AG09319 (cell line): ENCODE measurements at regions not wholly inside any gene's neighbourhood (a gene's known extent, or its start where the extent isn't known, plus 50 kb on each side); places are given as distances from the start of the nearest gene placed in this dataset.
"Not testable (repeated sequence)": the region's sequence is repeated elsewhere in the genome, so short reads cannot be mapped to it uniquely, and the experiment has no call there.

Experiments
- DNase-seq: peaks from one replicate; pipeline ENCODE4 v3.0.0-alpha.2; 2010; ENCODE audit warnings: low read depth; ENCODE audit errors: extremely low read depth
- CTCF ChIP-seq: IDR thresholded peaks from 2 replicates; pipeline ENCODE4 v1.5.1; 2011; ENCODE audit warnings: low read depth, mild to moderate bottlenecking, inconsistent platforms, low read length, moderate library complexity

GRCh38 chr4:66741081-66741480 is 804.2 kb downstream of the CENPC start:
- no peak for TF ChIP-seq CTCF
- DNase-seq, result no peak

- TF ChIP-seq CTCF, result no peak
- no peak for DNase-seq
Measured at GRCh38 chr4:66736606-66737005, 808.7 kb downstream of the CENPC start.

GRCh38 chr4:66728280-66728679 is 817.0 kb downstream of the CENPC start:
- DNase-seq, result no peak
- no peak for TF ChIP-seq CTCF

GRCh38 chr4:66712301-66712921 is 832.9 kb downstream of the CENPC start:
- not testable (repeated sequence) for DNase-seq

GRCh38 chr4:66704243-66704642 is 841.1 kb downstream of the CENPC start:
- no peak for DNase-seq
- TF ChIP-seq CTCF, result no peak

- no peak for DNase-seq
- no peak for TF ChIP-seq CTCF
Measured at GRCh38 chr4:66694739-66695138, 850.6 kb downstream of the CENPC start.

- no peak for TF ChIP-seq CTCF
Measured at GRCh38 chr4:66693694-66694093, 851.6 kb downstream of the CENPC start.

GRCh38 chr4:66691101-66691500 is 854.2 kb downstream of the CENPC start:
- no peak for DNase-seq
- TF ChIP-seq CTCF, result no peak

More at GRCh38 chr4:66693694-66694093, 851.6 kb downstream of the CENPC start:
- DNase-seq, result no peak
